Coronary artery (tissue), 2 donors: ENCODE measurements at regions not wholly inside any gene's neighbourhood (a gene's known extent, or its start where the extent isn't known, plus 50 kb on each side); places are given as distances from the start of the nearest gene placed in this dataset.
"Not testable (repeated sequence)": the region's sequence is repeated elsewhere in the genome, so short reads cannot be mapped to it uniquely, and the experiment has no call there.

ENCODE experiments used
- DNase-seq: peaks from one replicate; pipeline ENCODE4 v3.0.0-alpha.2; 2017; ENCODE audit warnings: low spot score
- H3K27ac ChIP-seq, 2 donors: fragments of 200-600 bp; sonication (generic); one replicate each; pipeline ENCODE4 v1.5.1; 2016 to 2019
- H3K4me3 ChIP-seq: fragments of 200-600 bp; sonication (generic); 2 replicates; pipeline ENCODE4 v1.5.1; 2016; ENCODE audit warnings: mild to moderate bottlenecking, moderate library complexity
- CTCF ChIP-seq: fragments of 200-600 bp; sonication (generic); IDR thresholded peaks from one replicate; pipeline ENCODE4 v1.5.1; 2019; ENCODE audit warnings: antibody characterized with exemption

- Histone ChIP-seq H3K27ac (no peak overlapping the region), H3K4me3 (no peak overlapping the region)
- DNase-seq: no peak
- no peak for TF ChIP-seq CTCF
These were observed 181.9 kb upstream of the GLRA1 start for GRCh38 chr5:152106571-152106970.

GRCh38 chr5:152105085-152105484, 180.4 kb upstream of the GLRA1 start:
- no peak for DNase-seq
- no peak for TF ChIP-seq CTCF
- H3K27ac ChIP-seq: no peak overlapping the region
- no peak overlapping the region for H3K4me3 ChIP-seq

DNA sequence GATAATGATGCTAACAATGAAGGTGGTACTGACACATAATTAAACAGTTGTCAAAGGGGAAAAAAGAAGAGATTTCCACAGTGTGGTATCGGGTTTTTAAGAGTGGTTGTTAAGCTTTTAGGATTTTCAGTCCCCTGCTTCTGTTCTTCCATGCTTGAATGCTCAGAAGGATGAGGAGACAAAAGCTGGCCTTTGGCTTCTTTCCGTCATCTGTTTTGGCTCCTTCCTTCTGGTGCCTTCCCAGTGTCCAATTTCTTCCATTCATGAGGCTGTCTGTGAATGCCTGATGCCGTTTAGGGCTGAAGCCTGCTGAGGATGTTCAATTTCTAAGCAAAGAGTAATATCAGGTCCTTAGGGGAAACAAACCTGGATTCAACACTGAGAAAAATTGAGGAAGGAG, 179.6 kb upstream of the GLRA1 start:
- Histone ChIP-seq H3K27ac (no peak overlapping the region), H3K4me3 (no peak overlapping the region)
- no peak for TF ChIP-seq CTCF
- no peak for DNase-seq

DNA sequence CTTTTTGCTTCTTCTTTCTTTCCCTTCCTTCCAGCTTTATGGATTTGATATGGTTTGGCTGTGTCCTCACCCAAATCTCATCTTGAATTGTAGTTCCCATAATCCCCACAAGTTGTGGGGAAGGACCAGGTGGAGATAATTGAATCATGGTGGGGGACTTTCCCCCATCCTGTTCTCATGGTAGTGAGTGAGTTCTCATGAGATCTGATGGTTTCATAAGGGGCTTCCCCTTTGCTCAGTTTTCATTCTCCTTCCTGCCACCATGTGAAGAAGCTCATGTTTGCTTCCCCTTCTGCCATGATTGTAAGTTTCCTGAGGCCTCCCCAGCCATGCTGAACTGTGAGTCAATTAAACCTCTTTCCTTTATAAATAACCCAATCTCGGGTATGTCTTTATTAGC, 178.3 kb upstream of the GLRA1 start:
- DNase-seq, H3K27ac ChIP-seq, H3K4me3 ChIP-seq: not testable (repeated sequence)

DNA sequence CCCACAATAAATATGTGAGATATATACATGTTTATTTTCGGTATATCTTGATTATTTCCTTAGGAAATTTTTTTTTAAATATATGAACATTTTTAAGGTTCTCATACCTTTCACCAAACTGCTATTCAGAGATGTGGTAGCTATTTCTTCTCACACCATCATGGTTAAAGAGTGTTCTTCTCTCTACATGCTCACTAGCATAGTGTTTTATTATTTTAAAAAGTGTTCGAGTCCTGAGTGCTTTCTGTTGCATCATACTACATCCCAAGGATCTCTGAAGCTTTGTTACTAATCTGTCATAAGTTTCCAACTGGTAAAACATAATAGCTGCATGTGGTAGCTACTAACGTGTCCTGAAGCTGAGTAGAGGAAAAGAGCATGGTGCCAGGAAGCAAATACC, 177.4 kb upstream of the GLRA1 start:
- no peak for DNase-seq
- Histone ChIP-seq H3K27ac (no peak overlapping the region), H3K4me3 (no peak overlapping the region)
- TF ChIP-seq CTCF: no peak

DNA sequence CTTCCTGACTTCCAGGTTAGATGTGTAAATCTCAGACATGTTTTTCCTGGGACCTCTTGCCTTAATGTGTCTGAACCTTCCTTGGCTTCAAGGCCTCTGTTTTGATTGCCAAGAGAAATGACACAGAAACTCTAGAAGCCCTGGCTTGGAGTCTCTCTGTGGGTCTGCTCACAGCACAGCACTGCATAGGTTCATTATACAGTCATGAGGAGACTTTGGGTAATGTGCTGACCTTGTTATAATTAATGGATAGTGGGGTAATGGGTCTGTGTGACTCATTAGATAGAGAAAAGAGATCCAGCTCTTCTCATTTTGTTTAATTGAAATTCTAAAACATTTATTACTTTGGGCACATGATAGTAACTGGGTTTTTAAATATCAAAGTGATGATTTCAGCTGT, 175.8 kb upstream of the GLRA1 start:
- Histone ChIP-seq H3K27ac (no peak overlapping the region), H3K4me3 (no peak overlapping the region)
- DNase-seq: no peak
- TF ChIP-seq CTCF: no peak

GRCh38 chr5:152097128-152097527, 172.5 kb upstream of the GLRA1 start:
- TF ChIP-seq CTCF: no peak
- H3K4me3 ChIP-seq: no peak overlapping the region
- no peak overlapping the region for H3K27ac ChIP-seq
- DNase-seq: no peak

- no peak overlapping the region for H3K27ac ChIP-seq
- DNase-seq: no peak
- no peak overlapping the region for H3K4me3 ChIP-seq
- no peak for TF ChIP-seq CTCF
These were observed 170.1 kb upstream of the GLRA1 start for GRCh38 chr5:152094716-152095115.
